Panc1 (cell line): ENCODE measurements at regions not wholly inside any gene's neighbourhood (a gene's known extent, or its start where the extent isn't known, plus 50 kb on each side); places are given as distances from the start of the nearest gene placed in this dataset.

Experiments used
- ATAC-seq: fragments of 200-7000 bp; cut with Tn5 transposase; 2 replicates; pipeline ENCODE4 v1.9.1; 2020; ENCODE audit warnings: mild to moderate bottlenecking, moderate library complexity
- BruUV-seq: library from RNA; stranded (reverse); fragments of 400-500 nt; replicated peaks from 2 replicates; lab custom pipeline; 2021; lab: Mats Ljungman, UMichigan
- CTCF ChIA-PET: fragments of 300-600 bp; sonication (Branson Sonifier 250); formaldehyde crosslinking; loops from one replicate; lab custom pipeline; 2022; ENCODE audit warnings: antibody characterized with exemption; lab: Charles Lee
- POLR2A ChIA-PET: fragments of 300-600 bp; sonication (Branson Sonifier 250); formaldehyde crosslinking; loops from one replicate; lab custom pipeline; 2022; ENCODE audit warnings: antibody characterized with exemption; lab: Charles Lee
- DNase-seq: peaks from one replicate; pipeline ENCODE4 v3.0.0-alpha.2; 2010; ENCODE audit warnings: low read depth, low spot score
- H3K27ac ChIP-seq: 2 replicates; pipeline ENCODE4 v1.5.1; 2011; ENCODE audit warnings: mild to moderate bottlenecking, low read length, inconsistent platforms
- H3K27me3 ChIP-seq: fragments of 200-500 bp; sonication (Bioruptor generic); 2 replicates; pipeline ENCODE4 v1.6.0; 2014; ENCODE audit warnings: low read length, inconsistent platforms; ENCODE audit not compliant: control insufficient read depth, insufficient read depth
- H3K36me3 ChIP-seq: fragments of 200-500 bp; sonication (Bioruptor generic); 2 replicates; pipeline ENCODE4 v1.5.1; 2014; ENCODE audit warnings: inconsistent platforms, mild to moderate bottlenecking, low read length, moderate library complexity; ENCODE audit not compliant: control insufficient read depth, insufficient read depth
- H3K4me1 ChIP-seq: 2 replicates; pipeline ENCODE4 v1.5.1; 2011; ENCODE audit warnings: inconsistent platforms, mild to moderate bottlenecking, low read length, moderate library complexity; ENCODE audit not compliant: control insufficient read depth, insufficient read depth
- H3K4me3 ChIP-seq, 2 experiments: 2 replicates each; pipeline ENCODE4 v1.5.1; 2011 to 2012; ENCODE audit warnings: low read depth in 2 of 2, low read length in 2 of 2, mild to moderate bottlenecking in 2 of 2, inconsistent platforms in 1 of 2, moderate library complexity in 1 of 2
- H3K9me3 ChIP-seq: fragments of 200-500 bp; sonication (Bioruptor generic); 2 replicates; pipeline ENCODE4 v1.5.1; 2014; ENCODE audit warnings: low read depth, mild to moderate bottlenecking, inconsistent platforms, low read length, moderate library complexity; ENCODE audit not compliant: control insufficient read depth, insufficient read depth
- POLR2AphosphoS5 ChIP-seq: IDR thresholded peaks from 2 replicates; pipeline ENCODE4 v1.6.1; 2012; ENCODE audit warnings: mild to moderate bottlenecking, low read depth, low read length, moderate library complexity
- SIN3A ChIP-seq: IDR thresholded peaks from 2 replicates; pipeline ENCODE4 v1.6.1; 2012; ENCODE audit warnings: low read depth, mild to moderate bottlenecking, low read length, moderate library complexity, borderline replicate concordance; ENCODE audit not compliant: insufficient read depth
- TCF7L2 ChIP-seq: IDR thresholded peaks from 2 replicates; pipeline ENCODE4 v1.6.1; 2011; ENCODE audit warnings: mild to moderate bottlenecking, low read depth, low read length, inconsistent platforms
- in situ Hi-C: cut with HindIII; loops from 2 replicates; pipeline ENCODE4 v1.10.0; 2016; ENCODE audit warnings: low sequenced_read_pairs, low pct_unique_long_range_greater_than_20kb
- intact Hi-C: fragments of 100-400 bp; cut with micrococcal nuclease; formaldehyde crosslinking; loops from one replicate; pipeline ENCODE4 v1.10.0; 2022; ENCODE audit not compliant: unreplicated experiment
- TF ChIP-seq, protein P1 (sequence below): fragments of 450-650 bp; IDR thresholded peaks from 2 replicates; pipeline ENCODE4 v1.5.1; 2017; ENCODE audit warnings: mild to moderate bottlenecking
- TF ChIP-seq, protein P2 (sequence below), 2 experiments: IDR thresholded peaks; 2 replicates each; pipeline ENCODE4 v1.6.1; 2011 to 2012; ENCODE audit warnings: low read depth in 2 of 2, control low read depth in 1 of 2, low read length in 1 of 2, mild to moderate bottlenecking in 1 of 2, moderate library complexity in 1 of 2; ENCODE audit not compliant: insufficient read depth in 1 of 2

DNA sequence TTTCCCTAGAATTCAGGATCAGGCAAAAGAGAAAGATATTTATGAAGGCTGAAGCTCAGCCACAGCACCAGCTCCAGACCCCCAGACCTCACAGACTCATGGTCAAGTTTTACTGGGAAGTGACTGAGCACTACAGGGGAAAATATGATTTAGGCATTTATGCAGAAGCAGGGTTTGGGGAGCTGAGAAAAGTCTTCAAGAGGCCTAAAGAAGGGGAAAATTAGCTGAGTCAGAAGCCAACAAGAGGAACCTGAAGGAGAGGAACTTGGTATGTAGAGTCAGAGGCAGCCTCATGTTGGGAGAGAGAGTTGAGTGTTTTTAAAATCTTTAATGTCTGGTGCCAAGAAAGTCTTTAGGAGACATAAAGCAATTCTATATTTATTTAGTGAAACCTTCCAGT lies 63.0 kb downstream of the FOS start:
- Histone ChIP-seq H3K4me3 (no peak overlapping the region), H3K27ac (no peak overlapping the region), H3K27me3 (no peaks in the 10 kb centered on the region; the same call in 1 of the 2 replicates), H3K4me1 (no peaks in the 10 kb centered on the region), H3K9me3 (no peaks in the 10 kb centered on the region), H3K36me3 (no peaks in the 10 kb centered on the region)
- ChIA-PET CTCF (no interaction called here), POLR2A (no interaction called here)
- in situ Hi-C loops (no loop called here), intact Hi-C loops (no loop called here)
- DNase-seq (no peak), ATAC-seq (no peak)
- no TSS peak for BruUV-seq
- TF ChIP-seq, protein P1, sequence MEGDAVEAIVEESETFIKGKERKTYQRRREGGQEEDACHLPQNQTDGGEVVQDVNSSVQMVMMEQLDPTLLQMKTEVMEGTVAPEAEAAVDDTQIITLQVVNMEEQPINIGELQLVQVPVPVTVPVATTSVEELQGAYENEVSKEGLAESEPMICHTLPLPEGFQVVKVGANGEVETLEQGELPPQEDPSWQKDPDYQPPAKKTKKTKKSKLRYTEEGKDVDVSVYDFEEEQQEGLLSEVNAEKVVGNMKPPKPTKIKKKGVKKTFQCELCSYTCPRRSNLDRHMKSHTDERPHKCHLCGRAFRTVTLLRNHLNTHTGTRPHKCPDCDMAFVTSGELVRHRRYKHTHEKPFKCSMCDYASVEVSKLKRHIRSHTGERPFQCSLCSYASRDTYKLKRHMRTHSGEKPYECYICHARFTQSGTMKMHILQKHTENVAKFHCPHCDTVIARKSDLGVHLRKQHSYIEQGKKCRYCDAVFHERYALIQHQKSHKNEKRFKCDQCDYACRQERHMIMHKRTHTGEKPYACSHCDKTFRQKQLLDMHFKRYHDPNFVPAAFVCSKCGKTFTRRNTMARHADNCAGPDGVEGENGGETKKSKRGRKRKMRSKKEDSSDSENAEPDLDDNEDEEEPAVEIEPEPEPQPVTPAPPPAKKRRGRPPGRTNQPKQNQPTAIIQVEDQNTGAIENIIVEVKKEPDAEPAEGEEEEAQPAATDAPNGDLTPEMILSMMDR, result no peak
- TF ChIP-seq TCF7L2, result no peak
- TF ChIP-seq, protein P2, sequence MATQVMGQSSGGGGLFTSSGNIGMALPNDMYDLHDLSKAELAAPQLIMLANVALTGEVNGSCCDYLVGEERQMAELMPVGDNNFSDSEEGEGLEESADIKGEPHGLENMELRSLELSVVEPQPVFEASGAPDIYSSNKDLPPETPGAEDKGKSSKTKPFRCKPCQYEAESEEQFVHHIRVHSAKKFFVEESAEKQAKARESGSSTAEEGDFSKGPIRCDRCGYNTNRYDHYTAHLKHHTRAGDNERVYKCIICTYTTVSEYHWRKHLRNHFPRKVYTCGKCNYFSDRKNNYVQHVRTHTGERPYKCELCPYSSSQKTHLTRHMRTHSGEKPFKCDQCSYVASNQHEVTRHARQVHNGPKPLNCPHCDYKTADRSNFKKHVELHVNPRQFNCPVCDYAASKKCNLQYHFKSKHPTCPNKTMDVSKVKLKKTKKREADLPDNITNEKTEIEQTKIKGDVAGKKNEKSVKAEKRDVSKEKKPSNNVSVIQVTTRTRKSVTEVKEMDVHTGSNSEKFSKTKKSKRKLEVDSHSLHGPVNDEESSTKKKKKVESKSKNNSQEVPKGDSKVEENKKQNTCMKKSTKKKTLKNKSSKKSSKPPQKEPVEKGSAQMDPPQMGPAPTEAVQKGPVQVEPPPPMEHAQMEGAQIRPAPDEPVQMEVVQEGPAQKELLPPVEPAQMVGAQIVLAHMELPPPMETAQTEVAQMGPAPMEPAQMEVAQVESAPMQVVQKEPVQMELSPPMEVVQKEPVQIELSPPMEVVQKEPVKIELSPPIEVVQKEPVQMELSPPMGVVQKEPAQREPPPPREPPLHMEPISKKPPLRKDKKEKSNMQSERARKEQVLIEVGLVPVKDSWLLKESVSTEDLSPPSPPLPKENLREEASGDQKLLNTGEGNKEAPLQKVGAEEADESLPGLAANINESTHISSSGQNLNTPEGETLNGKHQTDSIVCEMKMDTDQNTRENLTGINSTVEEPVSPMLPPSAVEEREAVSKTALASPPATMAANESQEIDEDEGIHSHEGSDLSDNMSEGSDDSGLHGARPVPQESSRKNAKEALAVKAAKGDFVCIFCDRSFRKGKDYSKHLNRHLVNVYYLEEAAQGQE (IDR thresholded peaks at IDR 0.05; ENCODE audit: insufficient read depth in 1 of 2, low read depth in 2 of 2, low read length in 1 of 2), result no peak
- no peak for TF ChIP-seq POLR2AphosphoS5
- TF ChIP-seq SIN3A, result no peak

DNA sequence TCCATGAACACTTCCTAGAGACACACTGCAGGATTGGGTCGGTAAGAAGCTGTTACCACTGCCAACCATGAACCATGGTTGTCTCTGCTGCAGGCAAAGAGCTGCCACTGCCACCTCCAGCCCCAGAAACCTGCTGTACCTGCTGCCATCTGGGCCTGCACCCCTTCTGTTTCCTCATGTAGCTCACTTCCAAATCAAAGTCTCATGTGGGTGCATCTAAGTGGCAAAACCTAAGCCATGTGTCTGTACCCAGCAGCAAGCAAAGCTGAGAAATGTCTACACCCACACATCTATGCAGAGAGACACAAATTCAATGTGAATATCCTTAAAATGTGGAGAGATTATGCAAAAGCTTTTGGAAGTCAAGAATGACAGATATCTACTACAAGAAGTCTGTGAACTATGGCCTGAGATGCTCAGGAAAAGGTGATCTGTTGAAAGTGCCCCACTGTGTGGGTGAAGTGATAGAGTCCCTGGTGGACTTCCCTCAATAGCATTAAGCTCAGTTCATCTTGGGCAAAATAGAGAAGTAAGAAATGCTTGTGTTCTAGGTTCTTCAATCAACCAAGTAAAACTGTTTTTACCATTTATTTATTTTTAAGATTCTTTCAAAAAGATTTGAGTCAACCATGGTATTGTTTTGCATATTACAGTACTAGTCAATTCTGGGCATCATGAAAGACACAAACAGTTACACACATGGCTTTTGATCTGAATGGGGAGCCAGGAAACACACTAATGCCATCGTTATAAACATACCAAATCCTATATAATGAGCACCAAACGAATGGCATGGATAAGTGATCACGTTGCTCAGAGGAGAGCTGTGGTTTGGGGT lies 64.4 kb downstream of the FOS start:
- H3K27me3 ChIP-seq, result no peaks in the 10 kb centered on the region; the same call in 1 of the 2 replicates
- TF ChIP-seq, protein P2 (IDR thresholded peaks at IDR 0.05; ENCODE audit: insufficient read depth in 1 of 2, low read depth in 2 of 2, low read length in 1 of 2), result no peak
- TF ChIP-seq, protein P1, result no peak
- no peak for TF ChIP-seq SIN3A
- intact Hi-C loops, result no loop called here
- ChIA-PET POLR2A (interaction anchor here (0.6 kb wide), 1 partner anchor 12 kb away, joined by 3 read pairs; no protein-coding TSS in a partner anchor), CTCF (no interaction called here)
- in situ Hi-C loops, result no loop called here
- no TSS peak for BruUV-seq
- no peaks in the 10 kb centered on the region for H3K4me1 ChIP-seq
- H3K9me3 ChIP-seq, result no peaks in the 10 kb centered on the region
- ATAC-seq (no peak), DNase-seq (no peak)
- H3K4me3 ChIP-seq, result no peak overlapping the region
- H3K27ac ChIP-seq, result no peak overlapping the region
- no peaks in the 10 kb centered on the region for H3K36me3 ChIP-seq
